ENCODE measurements at regions not wholly inside any gene's neighbourhood (a gene's known extent, or its start where the extent isn't known, plus 50 kb on each side); places are given as distances from the start of the nearest gene placed in this dataset.

- ATAC-seq: no peak
- DNase-seq: no peak
- intact Hi-C loops (cut with micrococcal nuclease): no loop called here
Measured at GRCh38 chr17:13365331-13365730, 236.4 kb downstream of the HS3ST3A1 start.

DNA sequence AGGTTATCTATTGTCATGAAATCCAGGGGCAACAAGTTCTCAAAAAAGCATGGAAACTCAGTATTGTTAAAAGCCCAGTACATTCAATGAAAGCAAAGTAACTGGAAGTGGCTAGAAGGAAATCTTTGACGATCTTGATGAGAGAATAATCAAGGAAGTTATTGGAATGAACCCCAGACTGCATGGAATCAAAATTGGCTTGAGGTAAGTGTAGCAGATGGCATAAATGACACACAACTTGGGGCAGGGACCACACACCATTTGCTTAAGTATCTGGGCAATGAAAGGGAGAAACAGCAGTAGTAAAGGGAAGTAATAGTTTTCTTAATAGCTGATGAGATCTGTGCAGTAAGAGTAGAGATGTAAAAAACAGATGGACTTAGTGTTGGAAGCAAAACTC is 238.0 kb downstream of the HS3ST3A1 start:
- intact Hi-C loops (cut with micrococcal nuclease): no loop called here
- ATAC-seq (no peak), DNase-seq (no peak)

- intact Hi-C loops (cut with micrococcal nuclease): no loop called here
- DNase-seq: no peak
- no peak for ATAC-seq
Measured at GRCh38 chr17:13362341-13363122, 239.2 kb downstream of the HS3ST3A1 start.

GRCh38 chr17:13359774-13360173 is 242.0 kb downstream of the HS3ST3A1 start:
- no peak for DNase-seq
- ATAC-seq: no peak
- intact Hi-C loops (cut with micrococcal nuclease): no loop called here

DNA sequence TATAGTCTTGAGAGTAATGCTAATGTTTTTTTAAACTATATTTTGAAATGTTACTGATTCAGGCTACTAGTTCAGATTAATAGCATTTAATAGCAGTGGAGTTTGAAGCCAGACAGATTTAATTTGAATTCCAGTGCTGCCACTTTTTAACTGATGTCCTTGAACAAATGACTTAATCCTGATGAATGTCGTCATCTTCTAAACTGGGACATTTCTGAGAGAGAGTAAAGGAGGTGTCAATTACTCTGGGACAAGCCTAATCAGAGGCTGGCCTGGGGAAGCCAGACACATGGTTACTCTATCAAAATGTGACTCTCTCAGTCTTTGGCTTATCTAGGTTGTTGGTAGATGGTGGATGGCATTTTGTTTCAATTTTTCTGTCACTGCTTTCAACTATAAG is 246.7 kb downstream of the HS3ST3A1 start:
- no peak for DNase-seq
- peak; percentile 80 for ATAC-seq
- intact Hi-C loops (cut with micrococcal nuclease): no loop called here

DNA sequence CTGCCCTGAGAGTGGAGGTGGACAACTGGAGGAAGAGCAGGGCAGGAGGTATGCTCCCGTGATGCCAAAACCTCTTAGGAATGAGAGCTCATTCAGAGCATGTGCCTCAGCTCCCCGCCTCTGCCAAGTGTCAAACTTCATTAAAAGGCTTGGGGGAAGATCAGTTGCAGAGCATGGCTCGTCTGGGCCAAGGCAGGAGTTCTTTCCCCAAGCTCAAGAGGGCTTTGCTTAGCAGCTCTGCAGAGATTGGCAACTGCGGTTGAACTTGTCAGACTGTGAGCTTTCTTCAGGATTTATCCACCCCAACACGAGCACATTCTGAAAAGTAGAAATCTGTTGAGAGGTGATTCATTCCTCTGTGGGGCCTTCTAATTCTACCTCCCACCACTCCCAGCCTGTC is 248.1 kb downstream of the HS3ST3A1 start:
- peak; percentile 93 for ATAC-seq
- intact Hi-C loops (cut with micrococcal nuclease): no loop called here
- DNase-seq: peak; percentile 46

DNA sequence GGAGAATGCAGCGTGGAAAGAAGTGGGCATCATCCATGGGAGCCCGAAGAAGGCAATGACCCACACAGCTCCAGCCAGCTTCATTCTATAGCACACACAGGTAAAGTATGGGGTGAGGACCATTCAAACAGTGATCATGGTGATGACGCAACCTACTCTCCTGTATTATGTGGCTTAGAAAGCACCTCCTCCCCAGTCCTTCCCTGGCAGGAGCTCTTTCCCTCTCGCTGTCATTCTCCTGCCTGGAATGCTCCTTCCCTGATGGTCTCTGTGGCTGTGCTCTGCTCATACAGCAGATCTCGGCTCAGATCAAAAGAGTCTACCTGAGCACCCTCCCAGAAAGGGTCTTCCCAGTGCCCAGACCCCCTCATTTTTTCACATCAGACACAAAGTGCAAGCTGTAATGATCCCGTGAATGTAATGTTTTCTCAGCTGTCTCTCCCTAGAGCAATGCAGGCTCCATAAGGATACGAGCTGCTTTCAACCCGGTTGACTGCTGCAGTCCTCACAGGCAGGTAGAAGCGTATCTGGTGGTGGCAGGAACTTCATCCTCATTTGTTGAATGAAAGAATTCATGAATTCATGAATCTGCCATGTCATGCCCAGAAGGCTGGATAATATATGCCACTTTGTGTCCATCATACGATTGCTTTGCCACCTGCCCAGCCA is 248.8 kb downstream of the HS3ST3A1 start:
- ATAC-seq (no peak), DNase-seq (no peak)
- intact Hi-C loops (cut with micrococcal nuclease): no loop called here

DNA sequence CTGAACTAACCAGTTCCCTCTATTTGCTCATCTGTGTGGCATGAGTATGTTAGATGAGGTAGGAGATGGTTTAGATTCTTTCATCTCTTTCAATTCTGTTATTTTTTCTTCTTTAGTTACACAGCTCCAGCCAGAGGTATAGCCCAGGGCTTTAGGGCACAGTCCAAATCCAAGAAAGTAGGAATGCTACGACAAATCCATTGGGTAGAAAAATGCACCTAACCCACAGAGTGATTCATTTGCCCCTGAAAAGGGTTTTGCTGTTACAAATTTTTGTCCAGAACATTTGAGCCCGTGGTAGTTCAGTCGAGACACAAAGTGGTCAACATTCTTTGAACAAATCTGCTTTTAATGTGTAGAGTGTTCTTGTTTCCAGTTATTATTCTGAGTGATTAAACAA is 250.7 kb downstream of the HS3ST3A1 start:
- DNase-seq (no peak), ATAC-seq (no peak)
- intact Hi-C loops (cut with micrococcal nuclease): no loop called here

DNA sequence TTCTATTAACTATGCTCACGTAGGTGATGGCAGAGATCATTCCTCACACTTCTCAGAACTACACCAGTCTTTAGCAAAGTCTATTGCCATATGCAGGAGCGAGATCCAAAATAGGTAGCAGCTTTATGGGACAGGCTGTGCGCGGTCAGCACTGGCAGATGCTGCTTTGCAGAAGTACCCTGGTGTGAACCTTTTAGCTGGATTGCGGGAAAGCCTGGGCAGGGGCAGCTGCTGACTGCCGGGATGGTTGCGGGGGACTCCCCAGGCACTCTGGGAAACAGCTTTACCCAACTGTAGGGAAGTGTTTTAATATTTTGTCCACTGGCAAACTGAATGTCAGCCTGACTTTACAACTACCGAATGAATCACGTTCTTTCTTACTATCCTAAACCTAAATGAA is 251.3 kb downstream of the HS3ST3A1 start:
- DNase-seq (no peak), ATAC-seq (no peak)
- intact Hi-C loops (cut with micrococcal nuclease): no loop called here

- no peak for ATAC-seq
- intact Hi-C loops (cut with micrococcal nuclease): no loop called here
- DNase-seq: no peak
Measured at GRCh38 chr17:13346996-13347762, 254.6 kb downstream of the HS3ST3A1 start.

DNA sequence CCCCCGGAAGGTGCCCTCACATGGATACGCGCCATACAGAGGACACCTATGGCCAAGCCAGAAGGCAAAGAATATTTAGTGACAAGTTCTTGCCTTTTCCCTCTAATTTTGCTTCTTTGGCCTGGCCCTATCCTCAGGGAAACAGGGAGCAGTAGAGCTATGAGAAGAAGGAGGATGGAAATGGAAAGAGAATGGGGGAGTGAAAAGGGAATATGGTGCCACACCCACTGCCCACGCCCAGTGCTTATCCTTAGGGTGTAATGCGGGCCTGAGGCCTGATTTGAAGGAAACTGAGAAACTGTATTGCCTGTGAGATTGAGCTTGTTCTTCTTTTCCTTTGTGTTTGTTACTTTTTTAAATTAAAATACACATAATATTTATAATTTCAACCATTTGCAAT is 255.1 kb downstream of the HS3ST3A1 start:
- ATAC-seq: no peak
- intact Hi-C loops (cut with micrococcal nuclease): no loop called here
- no peak for DNase-seq

DNA sequence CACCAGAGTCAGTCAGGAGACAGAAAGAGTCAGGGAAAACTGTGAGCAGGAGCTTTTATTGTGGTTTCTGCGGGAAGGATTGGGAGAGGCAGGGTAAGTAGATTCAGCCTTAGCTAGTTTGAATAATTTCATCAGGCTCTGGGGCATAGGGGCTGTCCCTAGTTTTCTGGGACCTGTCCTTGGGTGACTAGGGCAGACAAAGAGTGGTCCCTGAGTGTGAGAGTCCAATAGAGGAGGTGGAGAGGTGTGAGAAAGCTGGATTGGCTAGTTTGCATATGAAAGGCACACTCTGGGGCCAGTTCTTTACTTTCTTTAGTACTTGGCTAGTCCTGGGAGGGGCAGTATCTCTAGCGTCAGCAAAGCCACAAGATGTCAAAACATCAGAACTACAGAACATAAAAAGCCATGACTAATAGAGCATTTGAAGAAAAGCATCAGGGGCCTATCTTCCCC is 255.6 kb downstream of the HS3ST3A1 start:
- DNase-seq: no peak
- intact Hi-C loops (cut with micrococcal nuclease): no loop called here
- no peak for ATAC-seq

DNA sequence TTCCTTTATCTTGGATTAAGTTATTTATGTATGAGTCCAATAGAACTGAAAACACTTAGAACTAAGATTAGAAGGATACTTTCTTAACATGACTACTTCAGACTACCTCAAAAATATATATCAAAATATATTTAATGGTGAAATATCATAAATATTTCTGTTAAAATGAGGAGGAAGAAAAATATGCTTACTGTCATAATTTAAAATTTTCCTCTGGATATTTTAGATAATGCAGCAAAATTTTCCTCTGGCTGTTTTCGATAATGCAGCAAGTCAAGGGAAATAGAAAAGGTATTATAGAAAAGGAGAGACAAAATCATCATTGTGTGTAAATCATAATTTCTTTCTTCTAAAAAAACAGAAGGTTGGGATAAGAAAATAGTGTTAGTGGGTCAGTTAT is 263.3 kb downstream of the HS3ST3A1 start:
- no peak for DNase-seq
- no peak for ATAC-seq
- intact Hi-C loops (cut with micrococcal nuclease): loop anchor here (5.0 kb wide), 2 partner anchors 254 to 964 kb away; partner anchors contain the start of gene HS3ST3B1

DNA sequence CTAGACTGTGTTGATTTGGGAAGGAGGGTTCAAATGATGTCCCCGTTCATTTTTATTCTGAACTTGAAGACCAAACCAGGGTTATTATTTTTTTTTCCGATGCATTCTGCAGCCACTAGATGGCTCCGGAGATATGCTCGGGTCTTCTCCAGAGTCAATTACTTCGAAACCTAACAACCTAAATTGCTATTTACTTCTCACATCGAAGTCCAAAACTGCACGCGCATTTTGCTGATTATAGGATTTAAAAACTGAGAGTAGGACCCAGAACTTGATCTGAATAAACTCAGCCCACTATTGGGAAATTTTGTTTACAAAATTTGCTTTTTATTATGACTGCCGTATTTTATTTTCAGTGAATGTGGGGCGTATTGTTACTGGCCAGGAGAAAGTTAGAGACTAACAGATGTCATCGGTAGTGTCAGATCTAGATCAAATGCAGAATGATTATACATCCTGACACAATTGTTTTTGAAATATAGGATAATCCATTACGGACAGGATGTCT is 263.8 kb downstream of the HS3ST3A1 start:
- intact Hi-C loops (cut with micrococcal nuclease): loop anchor here (5.0 kb wide), 2 partner anchors 254 to 964 kb away; partner anchors contain the start of gene HS3ST3B1
- DNase-seq (no peak), ATAC-seq (peak; percentile 66)

- intact Hi-C loops (cut with micrococcal nuclease): loop anchor here (5.0 kb wide), 2 partner anchors 255 to 965 kb away; partner anchors contain the start of gene HS3ST3B1
- no peak for DNase-seq
- ATAC-seq: no peak
Measured at GRCh38 chr17:13337151-13337550, 264.6 kb downstream of the HS3ST3A1 start.

GRCh38 chr17:13334374-13334773 is 267.4 kb downstream of the HS3ST3A1 start:
- no peak for DNase-seq
- intact Hi-C loops (cut with micrococcal nuclease): no loop called here
- ATAC-seq: no peak

- DNase-seq: no peak
- intact Hi-C loops (cut with micrococcal nuclease): no loop called here
- no peak for ATAC-seq
Measured at GRCh38 chr17:13333661-13334060, 268.1 kb downstream of the HS3ST3A1 start.

DNA sequence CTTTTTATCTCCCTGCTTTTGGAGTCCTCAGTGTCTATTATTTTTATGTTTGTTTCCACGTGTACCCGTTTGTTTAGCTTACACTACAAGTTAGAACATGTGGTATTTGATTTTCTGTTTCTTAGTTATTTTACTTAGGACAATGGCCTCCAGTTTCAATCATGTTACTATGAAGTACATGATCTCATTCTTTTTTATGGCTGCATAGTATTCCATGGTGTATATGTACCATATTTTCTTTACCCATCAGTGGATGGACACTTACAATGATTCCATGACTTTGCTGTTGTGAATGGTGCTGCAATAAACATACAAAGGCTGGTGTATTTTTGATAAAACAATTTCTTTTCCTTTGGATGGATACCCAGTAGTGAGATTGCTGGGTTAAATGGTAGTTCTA is 269.5 kb downstream of the HS3ST3A1 start:
- intact Hi-C loops (cut with micrococcal nuclease): no loop called here
- ATAC-seq: no peak

DNA sequence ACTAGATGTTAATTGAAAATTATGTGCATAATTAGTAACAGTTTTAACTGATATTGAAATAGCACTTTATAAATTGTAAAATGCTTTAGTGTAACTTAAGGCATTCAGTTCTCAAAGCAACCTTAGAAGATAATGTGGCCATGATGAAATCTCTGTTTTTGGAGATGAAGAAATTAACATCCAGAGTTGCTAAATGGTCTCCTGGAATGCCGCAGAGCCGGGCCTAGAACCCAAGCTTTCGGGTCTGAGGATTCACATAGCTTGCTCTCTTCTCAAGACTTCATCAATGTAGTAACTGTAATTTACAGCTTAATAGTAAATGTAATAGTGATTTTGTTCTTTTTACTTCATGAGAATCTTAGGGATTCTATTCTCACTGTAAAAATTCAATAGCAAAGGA is 272.3 kb downstream of the HS3ST3A1 start:
- ATAC-seq (no peak), DNase-seq (no peak)
- intact Hi-C loops (cut with micrococcal nuclease): no loop called here

More for the DNA sequence above, 269.5 kb downstream of the HS3ST3A1 start:
- no peak for DNase-seq

DNA sequence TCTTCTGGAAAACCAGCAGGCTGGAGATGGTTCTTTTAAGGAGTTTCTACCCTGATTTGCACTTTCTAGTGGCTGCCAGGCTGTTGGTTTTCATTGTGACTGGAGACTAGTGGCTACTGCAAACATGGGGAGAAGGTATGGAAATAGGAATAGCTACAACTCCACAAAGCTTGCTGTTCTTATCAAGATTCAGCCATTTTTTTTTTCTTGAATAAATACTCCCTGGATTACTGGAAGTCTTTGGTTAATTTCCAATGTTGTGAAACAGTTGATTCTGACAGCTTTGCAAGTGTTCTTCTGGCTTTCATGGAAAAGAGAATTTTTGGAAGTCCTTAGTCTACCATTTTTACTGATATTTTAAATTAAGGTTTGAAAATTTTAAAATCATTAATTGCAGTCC is 277.7 kb downstream of the HS3ST3A1 start:
- intact Hi-C loops (cut with micrococcal nuclease): no loop called here
- DNase-seq (no peak), ATAC-seq (no peak)
